Sigmoid colon (tissue), 6 donors: ENCODE measurements at regions not wholly inside any gene's neighbourhood (a gene's known extent, or its start where the extent isn't known, plus 50 kb on each side); places are given as distances from the start of the nearest gene placed in this dataset.
A peak's percentile ranks its signal among the peaks of the same experiment; 100 is the strongest.

Experiments used
- DNase-seq: peaks from one replicate; pipeline ENCODE4 v3.0.0-alpha.2; 2019
- H3K27ac ChIP-seq, 4 donors: fragments of 200-600 bp; sonication (generic); one replicate each; pipeline ENCODE4 v1.5.1; 2016 to 2019; ENCODE audit warnings: mild to moderate bottlenecking in 1 of 4
- H3K27me3 ChIP-seq, 3 donors: fragments of 200-600 bp; sonication (generic); one replicate each; pipeline ENCODE4 v1.5.1; 2019; ENCODE audit warnings: mild to moderate bottlenecking in 1 of 3
- H3K36me3 ChIP-seq, 4 donors: fragments of 200-600 bp; sonication (generic); one replicate each; pipeline ENCODE4 v1.5.1; 2016 to 2019
- H3K4me1 ChIP-seq, 4 donors: fragments of 200-600 bp; sonication (generic); one replicate each; pipeline ENCODE4 v1.5.1; 2017 to 2019
- H3K4me3 ChIP-seq, 4 donors: fragments of 200-600 bp; sonication (generic); one replicate each; pipeline ENCODE4 v1.5.1; 2017 to 2019; ENCODE audit warnings: mild to moderate bottlenecking in 2 of 4, moderate library complexity in 1 of 4
- H3K9me3 ChIP-seq, 4 donors: fragments of 200-600 bp in 3 of 4; sonication (generic) in 3 of 4; one replicate each; pipeline versions ENCODE4 v1.5.1 to v1.6.1; 2013 to 2019
- CTCF ChIP-seq, 4 experiments: fragments of 450-650 bp in 3 of 4; fragments of 200-600 bp in 1 of 4; IDR thresholded peaks; one replicate each; pipeline ENCODE4 v1.5.1; 2016 to 2019; ENCODE audit warnings: antibody characterized with exemption in 4 of 4, mild to moderate bottlenecking in 3 of 4, moderate library complexity in 2 of 4
- EP300 ChIP-seq, 4 donors: sonication (generic); formaldehyde crosslinking; IDR thresholded peaks; one replicate each; pipeline ENCODE4 v1.6.1; 2017; ENCODE audit warnings: antibody characterized with exemption in 4 of 4
- POLR2A ChIP-seq, 2 donors: fragments of 450-650 bp; IDR thresholded peaks; one replicate each; pipeline ENCODE4 v1.6.1; 2016; ENCODE audit warnings: antibody characterized with exemption in 2 of 2, mild to moderate bottlenecking in 2 of 2, moderate library complexity in 2 of 2
- POLR2AphosphoS5 ChIP-seq, 4 donors: sonication (generic); formaldehyde crosslinking; IDR thresholded peaks; one replicate each; pipeline ENCODE4 v1.6.1; 2017; ENCODE audit warnings: antibody characterized with exemption in 4 of 4
- WGBS, 2 donors: extraction: QIAGEN DNeasy Blood & Tissue Kit; methylation state at CpG; one replicate each; pipeline ENCODE4 v1.1.7; 2013; 5-methylcytosine and 5-hydroxymethylcytosine counted together
- intact Hi-C: fragments of 100-400 bp; cut with DNase I; formaldehyde crosslinking; loops from one replicate; pipeline ENCODE4 v1.15.1; 2023
- donor health status: healthy with polysubstance abuse.
- donor health status: healthy.

GRCh38 chr5:154648706-154649105 is 106.5 kb upstream of the LARP1 start:
- TF ChIP-seq POLR2AphosphoS5 (IDR thresholded peaks at IDR 0.05) (no peak), EP300 (IDR thresholded peaks at IDR 0.05) (no peak), POLR2A (IDR thresholded peaks at IDR 0.05) (no peak), CTCF (IDR thresholded peaks at IDR 0.05) (no peak)
- intact Hi-C loops: no loop called here
- no peaks in the 10 kb centered on the region for H3K9me3 ChIP-seq
- H3K4me1 ChIP-seq: peaks cover 0 to 9% (median 8%) of the 10 kb centered on the region in 4 donors
- no peak overlapping the region for H3K4me3 ChIP-seq
- H3K27ac ChIP-seq: no peak overlapping the region
- DNase-seq: no peak
- H3K36me3 ChIP-seq: no peaks in the 10 kb centered on the region
- 52 to 85% methylated on average over 9 of the region's 9 CpGs for WGBS, 2 donors
- H3K27me3 ChIP-seq: peaks cover 0 to 2% (median 0%) of the 10 kb centered on the region in 3 donors

GRCh38 chr5:154648229-154648628 is 106.9 kb upstream of the LARP1 start:
- Histone ChIP-seq H3K27ac (no peak overlapping the region), H3K4me1 (peaks cover 0 to 9% (median 7%) of the 10 kb centered on the region in 4 donors), H3K36me3 (no peaks in the 10 kb centered on the region), H3K4me3 (no peak overlapping the region), H3K9me3 (no peaks in the 10 kb centered on the region), H3K27me3 (peaks cover 0 to 2% (median 0%) of the 10 kb centered on the region in 3 donors)
- no peak for DNase-seq
- WGBS, 2 donors: 80 to 94% methylated on average over 16 of the region's 16 CpGs
- TF ChIP-seq CTCF (IDR thresholded peaks at IDR 0.05) (no peak), POLR2A (IDR thresholded peaks at IDR 0.05) (no peak), POLR2AphosphoS5 (IDR thresholded peaks at IDR 0.05) (no peak), EP300 (IDR thresholded peaks at IDR 0.05) (no peak)
- intact Hi-C loops: no loop called here

GRCh38 chr5:154647761-154648145 is 107.4 kb upstream of the LARP1 start:
- WGBS, 2 donors: 11 to 31% methylated on average over 6 of the region's 6 CpGs
- Histone ChIP-seq H3K27ac (no peak overlapping the region), H3K27me3 (peaks cover 0 to 2% (median 0%) of the 10 kb centered on the region in 3 donors), H3K4me1 (peaks cover 0 to 9% (median 7%) of the 10 kb centered on the region in 4 donors), H3K36me3 (no peaks in the 10 kb centered on the region), H3K4me3 (peak overlapping the region in 3 of 4 donors; percentile 26 to 38 (median 35)), H3K9me3 (no peaks in the 10 kb centered on the region)
- TF ChIP-seq EP300 (IDR thresholded peaks at IDR 0.05) (no peak), POLR2A (IDR thresholded peaks at IDR 0.05) (no peak), POLR2AphosphoS5 (IDR thresholded peaks at IDR 0.05) (no peak), CTCF (IDR thresholded peaks at IDR 0.05) (no peak)
- no peak for DNase-seq
- intact Hi-C loops: no loop called here

GRCh38 chr5:154647114-154647760 is 107.9 kb upstream of the LARP1 start:
- intact Hi-C loops: no loop called here
- no peaks in the 10 kb centered on the region for H3K9me3 ChIP-seq
- H3K36me3 ChIP-seq: no peaks in the 10 kb centered on the region
- no peak overlapping the region for H3K27ac ChIP-seq
- TF ChIP-seq EP300 (IDR thresholded peaks at IDR 0.05) (no peak), POLR2AphosphoS5 (IDR thresholded peaks at IDR 0.05) (no peak), CTCF (IDR thresholded peaks at IDR 0.05) (no peak), POLR2A (IDR thresholded peaks at IDR 0.05) (no peak)
- WGBS, 2 donors: 3 to 5% methylated on average over 36 of the region's 36 CpGs
- H3K4me1 ChIP-seq: peaks cover 0 to 9% (median 7%) of the 10 kb centered on the region in 4 donors
- DNase-seq: peak; percentile 72
- peaks cover 0 to 2% (median 0%) of the 10 kb centered on the region in 3 donors for H3K27me3 ChIP-seq
- H3K4me3 ChIP-seq: peak overlapping the region; percentile 10 to 38 (median 30)

- TF ChIP-seq POLR2AphosphoS5 (IDR thresholded peaks at IDR 0.05) (no peak), POLR2A (IDR thresholded peaks at IDR 0.05) (no peak), CTCF (IDR thresholded peaks at IDR 0.05) (no peak), EP300 (IDR thresholded peaks at IDR 0.05) (no peak)
- Histone ChIP-seq H3K4me1 (peaks cover 0 to 9% (median 7%) of the 10 kb centered on the region in 4 donors), H3K9me3 (no peaks in the 10 kb centered on the region), H3K27me3 (peaks cover 0 to 2% (median 0%) of the 10 kb centered on the region in 3 donors), H3K36me3 (no peaks in the 10 kb centered on the region), H3K4me3 (peak overlapping the region in 3 of 4 donors; percentile 26 to 38 (median 35)), H3K27ac (no peak overlapping the region)
- whole genome bisulfite sequencing, 2 donors: 42 to 79% methylated on average over 24 of the region's 24 CpGs
- intact Hi-C loops: no loop called here
- no peak for DNase-seq
These were observed 108.4 kb upstream of the LARP1 start for GRCh38 chr5:154646745-154647113.
